NB4 (cell line): ENCODE measurements at regions not wholly inside any gene's neighbourhood (a gene's known extent, or its start where the extent isn't known, plus 50 kb on each side); places are given as distances from the start of the nearest gene placed in this dataset.

Experiments used
- MAX ChIP-seq: IDR thresholded peaks from 2 replicates; pipeline ENCODE4 v1.6.1; 2011; ENCODE audit warnings: low read depth, low read length
- MYC ChIP-seq: IDR thresholded peaks from 2 replicates; pipeline ENCODE4 v1.6.1; 2011; ENCODE audit warnings: low read depth, low read length
- POLR2A ChIP-seq: IDR thresholded peaks from 2 replicates; pipeline ENCODE4 v1.6.1; 2011; ENCODE audit warnings: mild to moderate bottlenecking; ENCODE audit not compliant: insufficient read length; ENCODE audit errors: extremely low read depth
- TF ChIP-seq, protein P1 (sequence below): IDR thresholded peaks from one replicate; pipeline ENCODE4 v1.5.1; 2012; ENCODE audit warnings: low read depth, low read length

DNA sequence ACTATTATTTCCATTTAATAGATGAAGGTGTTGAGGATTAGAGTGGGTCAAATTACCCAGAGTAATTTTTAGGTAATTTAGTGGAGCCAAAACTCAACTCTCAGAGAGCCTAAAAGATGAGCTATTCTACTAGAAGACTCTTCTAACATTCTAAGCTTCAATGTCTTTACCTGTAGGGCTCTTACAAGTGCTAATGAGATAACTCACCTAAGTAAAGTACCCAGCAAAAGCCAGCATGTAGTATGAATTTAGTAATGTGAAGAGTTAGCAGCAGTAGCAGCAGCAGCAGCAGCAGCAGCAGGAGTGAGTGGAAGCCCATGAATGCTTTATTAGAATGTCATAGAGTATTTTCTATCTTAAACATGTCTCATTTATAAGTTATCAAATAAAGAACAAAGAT, 1239.2 kb downstream of the FAM181B start:
- TF ChIP-seq, protein P1, sequence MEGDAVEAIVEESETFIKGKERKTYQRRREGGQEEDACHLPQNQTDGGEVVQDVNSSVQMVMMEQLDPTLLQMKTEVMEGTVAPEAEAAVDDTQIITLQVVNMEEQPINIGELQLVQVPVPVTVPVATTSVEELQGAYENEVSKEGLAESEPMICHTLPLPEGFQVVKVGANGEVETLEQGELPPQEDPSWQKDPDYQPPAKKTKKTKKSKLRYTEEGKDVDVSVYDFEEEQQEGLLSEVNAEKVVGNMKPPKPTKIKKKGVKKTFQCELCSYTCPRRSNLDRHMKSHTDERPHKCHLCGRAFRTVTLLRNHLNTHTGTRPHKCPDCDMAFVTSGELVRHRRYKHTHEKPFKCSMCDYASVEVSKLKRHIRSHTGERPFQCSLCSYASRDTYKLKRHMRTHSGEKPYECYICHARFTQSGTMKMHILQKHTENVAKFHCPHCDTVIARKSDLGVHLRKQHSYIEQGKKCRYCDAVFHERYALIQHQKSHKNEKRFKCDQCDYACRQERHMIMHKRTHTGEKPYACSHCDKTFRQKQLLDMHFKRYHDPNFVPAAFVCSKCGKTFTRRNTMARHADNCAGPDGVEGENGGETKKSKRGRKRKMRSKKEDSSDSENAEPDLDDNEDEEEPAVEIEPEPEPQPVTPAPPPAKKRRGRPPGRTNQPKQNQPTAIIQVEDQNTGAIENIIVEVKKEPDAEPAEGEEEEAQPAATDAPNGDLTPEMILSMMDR = no peak
- TF ChIP-seq POLR2A (no peak), MAX (no peak), MYC (no peak)
